HCT116 (cell line): ENCODE measurements at regions not wholly inside any gene's neighbourhood (a gene's known extent, or its start where the extent isn't known, plus 50 kb on each side); places are given as distances from the start of the nearest gene placed in this dataset.

Experiments used
- CBX3 ChIP-seq: IDR thresholded peaks from 2 replicates; pipeline ENCODE4 v1.6.1; 2012; ENCODE audit warnings: low read depth
- CTCF ChIP-seq, 3 experiments: fragments of 200-600 bp in 1 of 3; sonication (generic) in 1 of 3; IDR thresholded peaks in 2 of 3; conservative IDR thresholded peaks in 1 of 3; 2 replicates each; pipeline ENCODE4 v1.5.1; 2012 to 2017; ENCODE audit warnings: low read depth in 2 of 3, low read length in 2 of 3, antibody characterized with exemption in 1 of 3, borderline replicate concordance in 1 of 3, control low read depth in 1 of 3, mild to moderate bottlenecking in 1 of 3, mixed read lengths in 1 of 3, mixed run types in 1 of 3, moderate library complexity in 1 of 3; ENCODE audit not compliant: insufficient read depth in 1 of 3
- EZH2phosphoT487 ChIP-seq: fragments of 200-600 bp; IDR thresholded peaks from 2 replicates; pipeline ENCODE4 v1.6.1; 2018; ENCODE audit warnings: antibody characterized with exemption, borderline replicate concordance
- FOSL1 ChIP-seq: IDR thresholded peaks from 2 replicates; pipeline ENCODE4 v1.6.1; 2012; ENCODE audit warnings: low read depth
- POLR2A ChIP-seq: IDR thresholded peaks from 2 replicates; pipeline ENCODE4 v1.7.0; 2011; ENCODE audit warnings: borderline replicate concordance; ENCODE audit not compliant: insufficient read depth, insufficient read length; ENCODE audit errors: extremely low read depth
- POLR2AphosphoS5 ChIP-seq: IDR thresholded peaks from 2 replicates; pipeline ENCODE4 v1.6.1; 2011; ENCODE audit warnings: mild to moderate bottlenecking, low read depth, low read length, moderate library complexity
- YY1 ChIP-seq: IDR thresholded peaks from 2 replicates; pipeline ENCODE4 v1.6.1; 2011; ENCODE audit warnings: low read length, low read depth, moderate library complexity, mild to moderate bottlenecking; ENCODE audit not compliant: insufficient replicate concordance; ENCODE audit errors: extremely low read depth
- ZFX ChIP-seq: fragments of 450-650 bp; IDR thresholded peaks from 2 replicates; pipeline ENCODE4 v1.6.1; 2017
- TF ChIP-seq, protein P1 (sequence below): IDR thresholded peaks from 2 replicates; pipeline ENCODE4 v1.6.1; 2012

DNA sequence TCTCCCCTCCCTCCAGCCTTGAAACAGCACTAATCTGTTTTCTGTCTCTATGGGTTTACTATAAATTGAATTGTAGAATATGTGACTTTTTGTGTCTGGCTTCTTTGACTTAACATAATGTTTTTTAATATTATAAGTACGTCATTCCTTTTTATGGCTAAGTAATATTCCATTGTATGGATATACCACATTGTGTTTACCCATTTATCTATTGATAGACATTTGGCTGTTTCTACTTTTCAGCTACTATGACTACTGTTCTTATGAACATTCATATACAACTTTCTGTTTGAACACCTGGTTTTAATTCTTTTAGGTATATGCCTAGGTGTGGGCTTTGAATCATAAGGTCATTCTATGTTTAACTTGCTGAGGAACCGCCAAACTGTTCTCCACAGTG is 961.9 kb downstream of the CDH8 start:
- TF ChIP-seq YY1 = no peak
- no peak for TF ChIP-seq POLR2AphosphoS5
- no peak for TF ChIP-seq POLR2A
- TF ChIP-seq CTCF (IDR thresholded peaks at IDR 0.05 in 2 of 3, conservative IDR thresholded peaks at IDR 0.05 in 1 of 3; ENCODE audit: borderline replicate concordance in 1 of 3, insufficient read depth in 1 of 3, low read depth in 2 of 3, low read length in 2 of 3) = no peak
- no peak for TF ChIP-seq CBX3
- no peak for TF ChIP-seq FOSL1
- no peak for TF ChIP-seq EZH2phosphoT487
- no peak for TF ChIP-seq ZFX
- TF ChIP-seq, protein P1, sequence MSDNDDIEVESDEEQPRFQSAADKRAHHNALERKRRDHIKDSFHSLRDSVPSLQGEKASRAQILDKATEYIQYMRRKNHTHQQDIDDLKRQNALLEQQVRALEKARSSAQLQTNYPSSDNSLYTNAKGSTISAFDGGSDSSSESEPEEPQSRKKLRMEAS = no peak
